ENCODE measurements at regions not wholly inside any gene's neighbourhood (a gene's known extent, or its start where the extent isn't known, plus 50 kb on each side); places are given as distances from the start of the nearest gene placed in this dataset.

- peaks cover 44% of the 10 kb centered on the region for H3K4me1 ChIP-seq (ENCODE audit: control insufficient read depth, insufficient read depth, low read length)
- no peaks in the 10 kb centered on the region for H3K36me3 ChIP-seq (ENCODE audit: control insufficient read depth, insufficient read depth, low read length)
- H3K27ac ChIP-seq (ENCODE audit: low read depth, low read length), result no peak overlapping the region
- H3K9me3 ChIP-seq (ENCODE audit: control insufficient read depth, insufficient read depth, low read depth, low read length), result no peaks in the 10 kb centered on the region
- H3K9ac ChIP-seq (ENCODE audit: low read length), result no peak overlapping the region
- H3K4me3 ChIP-seq (ENCODE audit: low read depth, low read length), result no peak overlapping the region
- peaks cover 24% of the 10 kb centered on the region; the same call in 1 of the 2 replicates for H3K27me3 ChIP-seq (ENCODE audit: control insufficient read depth, insufficient read depth, low read length)
These were observed 182.1 kb upstream of the SDK2 start for GRCh38 chr17:73826181-73826871.

GRCh38 chr17:73826872-73827228 is 182.6 kb upstream of the SDK2 start:
- H3K9me3 ChIP-seq (ENCODE audit: control insufficient read depth, insufficient read depth, low read depth, low read length), result no peaks in the 10 kb centered on the region
- peak overlapping the region; percentile 30 for H3K9ac ChIP-seq (ENCODE audit: low read length)
- peaks cover 19% of the 10 kb centered on the region; the same call in 1 of the 2 replicates for H3K27me3 ChIP-seq (ENCODE audit: control insufficient read depth, insufficient read depth, low read length)
- H3K36me3 ChIP-seq (ENCODE audit: control insufficient read depth, insufficient read depth, low read length), result no peaks in the 10 kb centered on the region
- no peak overlapping the region for H3K4me3 ChIP-seq (ENCODE audit: low read depth, low read length)
- peaks cover 40% of the 10 kb centered on the region for H3K4me1 ChIP-seq (ENCODE audit: control insufficient read depth, insufficient read depth, low read length)
- no peak overlapping the region for H3K27ac ChIP-seq (ENCODE audit: low read depth, low read length)

DNA sequence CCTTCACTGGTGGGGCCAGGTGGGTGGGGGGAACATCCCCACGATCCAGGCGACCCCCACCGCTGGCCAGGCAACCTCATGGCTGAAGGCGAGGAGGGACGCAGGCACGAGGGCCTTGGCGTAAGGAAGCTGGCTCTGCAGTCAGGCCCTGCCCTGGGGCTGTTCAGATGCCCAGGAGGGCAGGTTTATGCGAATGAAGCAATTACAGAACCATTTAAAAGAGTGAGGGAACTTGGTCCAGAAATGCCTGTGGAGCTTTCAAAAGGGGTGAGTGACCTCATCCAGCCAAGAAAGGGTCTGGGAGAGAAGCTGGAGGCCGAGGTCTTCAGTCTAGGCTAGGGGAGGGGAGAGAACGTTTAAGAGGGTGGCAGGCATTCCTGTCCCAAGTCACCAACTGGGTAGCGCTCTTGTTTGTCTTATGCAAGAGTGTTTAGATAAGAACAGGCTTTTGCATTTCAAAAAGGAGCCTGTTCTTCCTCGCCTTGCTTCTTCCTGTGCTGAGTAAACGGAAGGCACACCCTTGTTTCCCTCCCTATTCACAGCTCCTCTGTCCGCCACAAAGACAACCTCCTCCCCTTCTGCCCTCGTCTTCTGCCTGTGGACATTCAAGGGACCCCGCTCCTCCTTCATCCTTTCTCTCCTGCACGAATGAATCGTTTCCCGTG is 183.5 kb upstream of the SDK2 start:
- Histone ChIP-seq H3K27ac (ENCODE audit: low read depth, low read length) (peak overlapping the region; percentile 61; the same call in 1 of the 2 replicates), H3K4me3 (ENCODE audit: low read depth, low read length) (peak overlapping the region; percentile 9; the same call in 1 of the 2 replicates), H3K36me3 (ENCODE audit: control insufficient read depth, insufficient read depth, low read length) (no peaks in the 10 kb centered on the region), H3K9ac (ENCODE audit: low read length) (peak overlapping the region; percentile 30), H3K4me1 (ENCODE audit: control insufficient read depth, insufficient read depth, low read length) (peaks cover 40% of the 10 kb centered on the region), H3K9me3 (ENCODE audit: control insufficient read depth, insufficient read depth, low read depth, low read length) (peaks cover 2% of the 10 kb centered on the region; the same call in 1 of the 2 replicates), H3K27me3 (ENCODE audit: control insufficient read depth, insufficient read depth, low read length) (peaks cover 11% of the 10 kb centered on the region; the same call in 1 of the 2 replicates)

- Histone ChIP-seq H3K4me3 (ENCODE audit: low read depth, low read length) (no peak overlapping the region), H3K27ac (ENCODE audit: low read depth, low read length) (no peak overlapping the region), H3K27me3 (ENCODE audit: control insufficient read depth, insufficient read depth, low read length) (peaks cover 11% of the 10 kb centered on the region; the same call in 1 of the 2 replicates), H3K36me3 (ENCODE audit: control insufficient read depth, insufficient read depth, low read length) (no peaks in the 10 kb centered on the region), H3K9ac (ENCODE audit: low read length) (no peak overlapping the region), H3K9me3 (ENCODE audit: control insufficient read depth, insufficient read depth, low read depth, low read length) (peaks cover 2% of the 10 kb centered on the region; the same call in 1 of the 2 replicates), H3K4me1 (ENCODE audit: control insufficient read depth, insufficient read depth, low read length) (peaks cover 38% of the 10 kb centered on the region)
These were observed 185.5 kb upstream of the SDK2 start for GRCh38 chr17:73829676-73830280.

DNA sequence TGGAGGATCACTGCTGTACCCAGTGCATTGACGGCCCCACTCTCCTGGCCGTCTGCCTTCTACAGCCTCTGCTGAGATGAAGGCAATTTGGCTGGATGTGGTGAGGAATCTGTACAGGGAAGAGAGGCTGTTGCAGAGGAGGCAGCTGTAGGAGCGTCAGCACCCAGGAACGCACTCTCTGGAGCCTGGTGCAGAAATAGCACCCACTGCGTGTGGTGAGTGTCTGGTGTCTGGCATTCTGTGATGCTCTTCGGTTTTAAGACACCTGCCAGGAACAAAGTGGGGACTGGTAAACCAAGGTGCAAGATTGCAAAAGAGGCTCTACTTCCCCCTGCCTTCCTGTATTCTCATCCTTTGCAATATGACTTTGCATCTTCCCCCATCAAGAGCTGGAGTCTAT is 187.5 kb upstream of the SDK2 start:
- Histone ChIP-seq H3K9me3 (ENCODE audit: control insufficient read depth, insufficient read depth, low read depth, low read length) (peaks cover 12% of the 10 kb centered on the region), H3K27ac (ENCODE audit: low read depth, low read length) (no peak overlapping the region), H3K4me3 (ENCODE audit: low read depth, low read length) (no peak overlapping the region), H3K36me3 (ENCODE audit: control insufficient read depth, insufficient read depth, low read length) (no peaks in the 10 kb centered on the region), H3K27me3 (ENCODE audit: control insufficient read depth, insufficient read depth, low read length) (peaks cover 5% of the 10 kb centered on the region; the same call in 1 of the 2 replicates), H3K4me1 (ENCODE audit: control insufficient read depth, insufficient read depth, low read length) (peaks cover 35% of the 10 kb centered on the region), H3K9ac (ENCODE audit: low read length) (no peak overlapping the region)

DNA sequence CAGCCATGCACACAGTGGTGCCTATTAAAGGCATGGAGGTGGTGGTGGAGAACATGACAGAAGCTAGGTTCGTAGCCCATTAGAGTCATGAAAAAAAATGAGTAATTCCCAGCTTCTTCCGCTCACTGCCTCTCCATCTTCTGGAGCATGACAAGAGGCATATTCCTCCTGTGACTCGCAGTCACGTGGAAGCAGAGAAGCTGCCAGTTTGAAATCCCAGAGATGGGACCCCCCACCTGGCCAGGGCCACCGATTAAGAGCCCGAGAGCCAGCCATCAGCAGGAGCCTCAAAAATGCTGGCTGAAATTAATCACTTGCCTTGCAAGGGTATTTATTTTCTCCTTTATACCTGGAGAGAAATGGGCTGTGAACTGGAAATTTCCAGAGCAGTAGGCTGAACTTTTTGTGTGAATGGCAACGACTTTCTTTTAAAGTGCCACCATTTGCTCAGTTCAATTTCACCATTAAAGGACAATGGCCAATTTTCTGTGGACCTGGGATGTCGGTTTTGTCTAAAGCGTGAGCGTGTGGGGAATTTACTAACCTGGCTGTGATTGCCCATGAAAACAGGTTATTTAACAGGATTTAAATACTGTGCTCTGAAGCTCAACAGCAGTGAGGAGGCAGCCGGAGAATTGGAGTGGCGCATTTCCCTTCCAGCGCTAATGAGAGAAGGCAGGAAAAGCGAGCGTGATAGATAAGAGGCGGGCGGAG is 189.7 kb upstream of the SDK2 start:
- peaks cover 12% of the 10 kb centered on the region for H3K4me1 ChIP-seq (ENCODE audit: control insufficient read depth, insufficient read depth, low read length)

GRCh38 chr17:73834684-73835343 is 190.6 kb upstream of the SDK2 start:
- H3K4me3 ChIP-seq (ENCODE audit: low read depth, low read length), result no peak overlapping the region
- no peaks in the 10 kb centered on the region for H3K27me3 ChIP-seq (ENCODE audit: control insufficient read depth, insufficient read depth, low read length)

More for the DNA sequence above, 189.7 kb upstream of the SDK2 start:
- no peak overlapping the region for H3K27ac ChIP-seq (ENCODE audit: low read depth, low read length)
- no peaks in the 10 kb centered on the region for H3K36me3 ChIP-seq (ENCODE audit: control insufficient read depth, insufficient read depth, low read length)
- peaks cover 13% of the 10 kb centered on the region for H3K9me3 ChIP-seq (ENCODE audit: control insufficient read depth, insufficient read depth, low read depth, low read length)
- no peak overlapping the region for H3K9ac ChIP-seq (ENCODE audit: low read length)
- H3K27me3 ChIP-seq (ENCODE audit: control insufficient read depth, insufficient read depth, low read length), result no peaks in the 10 kb centered on the region
- no peak overlapping the region for H3K4me3 ChIP-seq (ENCODE audit: low read depth, low read length)

DNA sequence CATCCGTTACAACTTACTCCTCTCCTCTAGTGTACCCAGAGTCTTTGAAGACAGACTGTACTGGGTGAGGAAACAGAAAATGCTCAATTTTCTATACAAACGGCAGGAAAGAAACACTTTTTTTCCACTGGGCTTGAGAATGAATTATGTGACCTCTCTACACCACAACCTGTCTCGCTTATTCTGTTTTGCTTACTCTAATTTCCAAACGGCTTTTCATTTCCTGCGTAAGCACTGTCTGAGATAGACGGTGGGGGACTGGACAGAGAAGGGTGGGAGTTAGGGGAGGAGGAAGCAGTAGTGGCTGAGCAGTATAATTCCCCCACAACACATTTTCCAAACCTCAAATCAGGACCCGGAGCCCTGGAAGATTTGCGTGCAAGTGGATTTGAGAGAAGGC is 191.4 kb upstream of the SDK2 start:
- H3K36me3 ChIP-seq (ENCODE audit: control insufficient read depth, insufficient read depth, low read length), result no peaks in the 10 kb centered on the region

More at GRCh38 chr17:73834684-73835343, 190.6 kb upstream of the SDK2 start:
- peaks cover 9% of the 10 kb centered on the region; the same call in 1 of the 2 replicates for H3K4me1 ChIP-seq (ENCODE audit: control insufficient read depth, insufficient read depth, low read length)
- no peaks in the 10 kb centered on the region for H3K36me3 ChIP-seq (ENCODE audit: control insufficient read depth, insufficient read depth, low read length)
- peaks cover 13% of the 10 kb centered on the region for H3K9me3 ChIP-seq (ENCODE audit: control insufficient read depth, insufficient read depth, low read depth, low read length)
- no peak overlapping the region for H3K27ac ChIP-seq (ENCODE audit: low read depth, low read length)
- no peak overlapping the region for H3K9ac ChIP-seq (ENCODE audit: low read length)

DNA sequence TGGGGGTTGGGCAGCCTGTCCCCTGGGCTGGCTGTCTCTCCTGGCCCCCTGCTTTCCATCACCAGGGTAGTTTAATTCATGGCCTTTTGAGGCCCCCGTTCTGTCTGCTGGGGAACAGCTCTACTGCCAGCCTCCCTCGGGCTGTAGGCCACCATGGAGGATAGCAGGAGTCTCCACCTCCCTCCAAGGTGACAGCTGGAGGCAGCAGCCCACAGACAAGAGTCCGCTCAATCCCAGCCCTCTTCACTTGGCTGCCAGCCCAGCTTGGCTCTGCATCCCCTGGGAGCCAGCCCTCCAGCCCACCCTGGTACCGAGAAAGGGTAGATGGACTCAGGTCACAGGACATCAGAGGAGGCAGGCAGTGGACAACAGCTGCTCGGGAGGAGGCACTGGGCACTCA is 194.6 kb upstream of the SDK2 start:
- H3K36me3 ChIP-seq (ENCODE audit: control insufficient read depth, insufficient read depth, low read length), result no peaks in the 10 kb centered on the region
- no peaks in the 10 kb centered on the region for H3K27me3 ChIP-seq (ENCODE audit: control insufficient read depth, insufficient read depth, low read length)
- no peak overlapping the region for H3K9ac ChIP-seq (ENCODE audit: low read length)
- peaks cover 7% of the 10 kb centered on the region; the same call in 1 of the 2 replicates for H3K4me1 ChIP-seq (ENCODE audit: control insufficient read depth, insufficient read depth, low read length)
- peaks cover 11% of the 10 kb centered on the region for H3K9me3 ChIP-seq (ENCODE audit: control insufficient read depth, insufficient read depth, low read depth, low read length)
- no peak overlapping the region for H3K27ac ChIP-seq (ENCODE audit: low read depth, low read length)
- no peak overlapping the region for H3K4me3 ChIP-seq (ENCODE audit: low read depth, low read length)

More for the DNA sequence above, 191.4 kb upstream of the SDK2 start:
- H3K27me3 ChIP-seq (ENCODE audit: control insufficient read depth, insufficient read depth, low read length), result no peaks in the 10 kb centered on the region
- no peak overlapping the region for H3K9ac ChIP-seq (ENCODE audit: low read length)
- no peak overlapping the region for H3K4me3 ChIP-seq (ENCODE audit: low read depth, low read length)
- peaks cover 13% of the 10 kb centered on the region for H3K9me3 ChIP-seq (ENCODE audit: control insufficient read depth, insufficient read depth, low read depth, low read length)
- peaks cover 9% of the 10 kb centered on the region; the same call in 1 of the 2 replicates for H3K4me1 ChIP-seq (ENCODE audit: control insufficient read depth, insufficient read depth, low read length)
- H3K27ac ChIP-seq (ENCODE audit: low read depth, low read length), result no peak overlapping the region

DNA sequence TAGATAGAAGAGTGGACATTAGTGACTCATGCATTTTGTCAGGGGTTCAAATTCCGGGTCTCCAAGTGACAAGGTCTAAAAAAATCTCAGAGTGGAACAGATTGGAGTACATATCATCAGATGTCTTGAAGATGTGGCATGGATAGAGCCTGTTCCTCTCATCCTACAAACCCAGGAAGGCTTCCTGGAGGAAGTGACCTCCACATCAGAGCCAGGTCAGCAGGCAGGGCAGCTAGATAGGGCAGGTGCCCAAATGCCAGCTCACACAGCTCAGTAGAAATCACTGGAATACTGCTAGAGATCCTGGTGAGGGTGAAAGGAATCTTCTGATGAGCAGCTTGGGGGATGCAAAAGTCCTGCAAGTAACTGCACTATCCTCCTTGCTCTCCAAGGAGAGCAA is 196.6 kb upstream of the SDK2 start:
- Histone ChIP-seq H3K36me3 (ENCODE audit: control insufficient read depth, insufficient read depth, low read length) (no peaks in the 10 kb centered on the region), H3K27ac (ENCODE audit: low read depth, low read length) (no peak overlapping the region), H3K27me3 (ENCODE audit: control insufficient read depth, insufficient read depth, low read length) (no peaks in the 10 kb centered on the region), H3K4me3 (ENCODE audit: low read depth, low read length) (no peak overlapping the region), H3K4me1 (ENCODE audit: control insufficient read depth, insufficient read depth, low read length) (no peaks in the 10 kb centered on the region), H3K9me3 (ENCODE audit: control insufficient read depth, insufficient read depth, low read depth, low read length) (peaks cover 9% of the 10 kb centered on the region), H3K9ac (ENCODE audit: low read length) (no peak overlapping the region)
